OCI-LY1 (cell line): ENCODE measurements at regions not wholly inside any gene's neighbourhood (a gene's known extent, or its start where the extent isn't known, plus 50 kb on each side); places are given as distances from the start of the nearest gene placed in this dataset.

Experiments used
- H2AFZ ChIP-seq: fragments of 200-600 bp; sonication (generic), shearing (Covaris generic); 2 replicates; pipeline ENCODE4 v1.6.0; 2014; ENCODE audit warnings: antibody characterized with exemption, mild to moderate bottlenecking, low read length
- H3F3A ChIP-seq: fragments of 200-600 bp; sonication (generic), shearing (Covaris generic); 2 replicates; pipeline ENCODE4 v1.6.0; 2014; ENCODE audit warnings: mild to moderate bottlenecking, antibody characterized with exemption, low read length, moderate library complexity; ENCODE audit not compliant: insufficient read depth
- H3K27ac ChIP-seq: fragments of 200-600 bp; sonication (generic); 2 replicates; pipeline ENCODE4 v1.5.1; 2014; ENCODE audit warnings: low read length, mixed run types, mild to moderate bottlenecking, low read depth; ENCODE audit not compliant: poor library complexity, severe bottlenecking
- H3K27me3 ChIP-seq: fragments of 200-600 bp; sonication (generic); 2 replicates; pipeline ENCODE4 v1.6.0; 2014; ENCODE audit warnings: antibody characterized with exemption, mild to moderate bottlenecking, low read length, moderate library complexity; ENCODE audit not compliant: insufficient read depth
- H3K36me3 ChIP-seq: fragments of 200-600 bp; sonication (generic); 2 replicates; pipeline ENCODE4 v1.6.1; 2014; ENCODE audit warnings: mild to moderate bottlenecking, antibody characterized with exemption, low read length, moderate library complexity, mixed read lengths; ENCODE audit not compliant: insufficient read depth
- H3K4me1 ChIP-seq: fragments of 200-600 bp; sonication (generic); 2 replicates; pipeline ENCODE4 v1.5.1; 2014; ENCODE audit warnings: mild to moderate bottlenecking, low read length, moderate library complexity; ENCODE audit not compliant: insufficient read depth, severe bottlenecking
- H3K4me2 ChIP-seq: fragments of 200-600 bp; sonication (generic), shearing (Covaris generic); 2 replicates; pipeline ENCODE4 v1.6.1; 2014; ENCODE audit warnings: low read length
- H3K4me3 ChIP-seq: fragments of 200-600 bp; sonication (generic); 2 replicates; pipeline ENCODE4 v1.5.1; 2014; ENCODE audit warnings: low read length, low read depth, mild to moderate bottlenecking, mixed read lengths; ENCODE audit not compliant: poor library complexity, severe bottlenecking
- H3K79me2 ChIP-seq: fragments of 200-600 bp; shearing (Covaris generic); 2 replicates; pipeline ENCODE4 v1.6.1; 2016; ENCODE audit warnings: mixed run types, low read length, mixed read lengths; ENCODE audit not compliant: insufficient read depth
- H3K9ac ChIP-seq: fragments of 200-600 bp; sonication (generic), shearing (Covaris generic); 2 replicates; pipeline ENCODE4 v1.6.1; 2014; ENCODE audit warnings: mild to moderate bottlenecking, low read length, mixed read lengths
- H3K9me2 ChIP-seq: fragments of 200-600 bp; sonication (generic), shearing (Covaris generic); 2 replicates; pipeline ENCODE4 v1.6.1; 2014; ENCODE audit warnings: low read depth, mild to moderate bottlenecking, low read length, mixed read lengths
- H3K9me3 ChIP-seq: fragments of 200-600 bp; shearing (Covaris generic); 2 replicates; pipeline ENCODE4 v1.6.1; 2014; ENCODE audit warnings: low read length, mixed read lengths
- H4K20me1 ChIP-seq: fragments of 200-600 bp; sonication (generic), shearing (Covaris generic); 2 replicates; pipeline ENCODE4 v1.6.0; 2016; ENCODE audit warnings: mild to moderate bottlenecking, low read length; ENCODE audit not compliant: insufficient read depth
- EZH2 ChIP-seq: fragments of 200-600 bp; sonication (generic), shearing (Covaris generic); IDR thresholded peaks from 2 replicates; pipeline ENCODE4 v1.8.0; 2017; ENCODE audit warnings: borderline replicate concordance, mixed run types, mild to moderate bottlenecking, antibody characterized with exemption, low read length, moderate library complexity, mixed read lengths
- TF ChIP-seq, protein P1 (sequence below): fragments of 200-600 bp; sonication (generic), shearing (Covaris generic); IDR thresholded peaks from 2 replicates; pipeline ENCODE4 v1.5.1; 2017; ENCODE audit warnings: mild to moderate bottlenecking, antibody characterized with exemption, low read length, moderate library complexity, mixed read lengths

- no peaks in the 10 kb centered on the region for H3K9me2 ChIP-seq
- H3K4me2 ChIP-seq, result no peak overlapping the region
- no peaks in the 10 kb centered on the region for H3K4me1 ChIP-seq
These were observed 265.7 kb upstream of the CLEC14A start for GRCh38 chr14:38521591-38521990.

GRCh38 chr14:38517426-38517825 lies 261.5 kb upstream of the CLEC14A start:
- no peaks in the 10 kb centered on the region for H3F3A ChIP-seq
- H3K36me3 ChIP-seq, result no peaks in the 10 kb centered on the region
- no peaks in the 10 kb centered on the region for H3K4me1 ChIP-seq
- H3K27me3 ChIP-seq, result no peaks in the 10 kb centered on the region
- TF ChIP-seq, protein P1, sequence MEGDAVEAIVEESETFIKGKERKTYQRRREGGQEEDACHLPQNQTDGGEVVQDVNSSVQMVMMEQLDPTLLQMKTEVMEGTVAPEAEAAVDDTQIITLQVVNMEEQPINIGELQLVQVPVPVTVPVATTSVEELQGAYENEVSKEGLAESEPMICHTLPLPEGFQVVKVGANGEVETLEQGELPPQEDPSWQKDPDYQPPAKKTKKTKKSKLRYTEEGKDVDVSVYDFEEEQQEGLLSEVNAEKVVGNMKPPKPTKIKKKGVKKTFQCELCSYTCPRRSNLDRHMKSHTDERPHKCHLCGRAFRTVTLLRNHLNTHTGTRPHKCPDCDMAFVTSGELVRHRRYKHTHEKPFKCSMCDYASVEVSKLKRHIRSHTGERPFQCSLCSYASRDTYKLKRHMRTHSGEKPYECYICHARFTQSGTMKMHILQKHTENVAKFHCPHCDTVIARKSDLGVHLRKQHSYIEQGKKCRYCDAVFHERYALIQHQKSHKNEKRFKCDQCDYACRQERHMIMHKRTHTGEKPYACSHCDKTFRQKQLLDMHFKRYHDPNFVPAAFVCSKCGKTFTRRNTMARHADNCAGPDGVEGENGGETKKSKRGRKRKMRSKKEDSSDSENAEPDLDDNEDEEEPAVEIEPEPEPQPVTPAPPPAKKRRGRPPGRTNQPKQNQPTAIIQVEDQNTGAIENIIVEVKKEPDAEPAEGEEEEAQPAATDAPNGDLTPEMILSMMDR, result no peak
- no peak for TF ChIP-seq EZH2
- no peak overlapping the region for H3K27ac ChIP-seq
- no peaks in the 10 kb centered on the region for H3K79me2 ChIP-seq
- no peaks in the 10 kb centered on the region for H3K9me3 ChIP-seq
- H4K20me1 ChIP-seq, result no peaks in the 10 kb centered on the region
- no peak overlapping the region for H3K4me3 ChIP-seq
- H3K9ac ChIP-seq, result no peak overlapping the region
- H3K9me2 ChIP-seq, result no peaks in the 10 kb centered on the region
- no peak overlapping the region for H3K4me2 ChIP-seq
- no peak overlapping the region for H2AFZ ChIP-seq

More at GRCh38 chr14:38521591-38521990, 265.7 kb upstream of the CLEC14A start:
- no peaks in the 10 kb centered on the region for H3K79me2 ChIP-seq
- no peaks in the 10 kb centered on the region for H3K36me3 ChIP-seq
- no peaks in the 10 kb centered on the region for H3K9me3 ChIP-seq
- no peak overlapping the region for H2AFZ ChIP-seq
- no peaks in the 10 kb centered on the region for H4K20me1 ChIP-seq
- no peak overlapping the region for H3K9ac ChIP-seq
- H3K4me3 ChIP-seq, result no peak overlapping the region
- no peak overlapping the region for H3K27ac ChIP-seq
- no peaks in the 10 kb centered on the region for H3K27me3 ChIP-seq
- no peaks in the 10 kb centered on the region for H3F3A ChIP-seq
- TF ChIP-seq EZH2, result no peak
- TF ChIP-seq, protein P1, result no peak

- no peak overlapping the region for H3K4me2 ChIP-seq
- H3K79me2 ChIP-seq, result no peaks in the 10 kb centered on the region
- no peak for TF ChIP-seq EZH2
- TF ChIP-seq, protein P1, result no peak
- no peak overlapping the region for H3K9ac ChIP-seq
- H3K9me3 ChIP-seq, result no peaks in the 10 kb centered on the region
- no peaks in the 10 kb centered on the region for H4K20me1 ChIP-seq
- H3F3A ChIP-seq, result no peaks in the 10 kb centered on the region
- no peak overlapping the region for H3K27ac ChIP-seq
- no peaks in the 10 kb centered on the region for H3K27me3 ChIP-seq
- H3K36me3 ChIP-seq, result no peaks in the 10 kb centered on the region
- H2AFZ ChIP-seq, result no peak overlapping the region
- no peaks in the 10 kb centered on the region for H3K9me2 ChIP-seq
- no peaks in the 10 kb centered on the region for H3K4me1 ChIP-seq
- no peak overlapping the region for H3K4me3 ChIP-seq
These were observed 256.3 kb upstream of the CLEC14A start for GRCh38 chr14:38512236-38512635.
